ENCODE measurements at regions not wholly inside any gene's neighbourhood (a gene's known extent, or its start where the extent isn't known, plus 50 kb on each side); places are given as distances from the start of the nearest gene placed in this dataset.

GRCh38 chr6:122078481-122078880 lies 321.0 kb upstream of the HSF2 start:
- TF ChIP-seq E2F8 (IDR thresholded peaks at IDR 0.05; ENCODE audit: low read depth, partially characterized antibody) (no peak), HDAC2 (IDR thresholded peaks at IDR 0.05) (no peak), POLR2AphosphoS5 (IDR thresholded peaks at IDR 0.05; ENCODE audit: low read length) (no peak), SPI1 (IDR thresholded peaks at IDR 0.05; ENCODE audit: borderline replicate concordance, insufficient read depth, low read depth, low read length) (no peak), SREBF1 (IDR thresholded peaks at IDR 0.05; ENCODE audit: low read length) (no peak), CHD2 (IDR thresholded peaks at IDR 0.05; ENCODE audit: borderline replicate concordance, low read depth, low read length) (no peak), CEBPZ (IDR thresholded peaks at IDR 0.05; ENCODE audit: low read depth, low read length) (no peak), SP1 (IDR thresholded peaks at IDR 0.05; ENCODE audit: low read depth, low read length) (no peak), PKNOX1 (IDR thresholded peaks at IDR 0.05) (no peak), TCF3 (IDR thresholded peaks at IDR 0.05; ENCODE audit: borderline replicate concordance, insufficient read depth, low read depth, low read length) (no peak), ZNF384 (IDR thresholded peaks at IDR 0.05; ENCODE audit: borderline replicate concordance, low read depth, low read length) (no peak), POU2F2 (IDR thresholded peaks at IDR 0.05; ENCODE audit: borderline replicate concordance, low read depth, low read length) (no peak), IRF5 (IDR thresholded peaks at IDR 0.05; ENCODE audit: borderline replicate concordance) (no peak), DPF2 (IDR thresholded peaks at IDR 0.05) (no peak), SMAD1 (IDR thresholded peaks at IDR 0.05; ENCODE audit: low read depth, partially characterized antibody) (no peak)
- FAIRE-seq (no peak), DNase-seq (ENCODE audit: low read depth, low spot score) (no peak), ATAC-seq (no peak; the same call in 2 of the 3 replicates)
- Histone ChIP-seq H3K9ac (ENCODE audit: control insufficient read depth, insufficient read depth, low read length) (no peak overlapping the region), H3K27me3 (replicated peaks in 1 of 2; ENCODE audit: control insufficient read depth in 2 of 2, insufficient read depth in 2 of 2, low read length in 1 of 2) (no peaks in the 10 kb centered on the region; a peak in 1 of 4 replicates), H3K4me3 (no peak overlapping the region), H3K9me3 (replicated peaks; ENCODE audit: control insufficient read depth, insufficient read depth, low read length) (no peaks in the 10 kb centered on the region), H4K20me1 (ENCODE audit: control insufficient read depth, insufficient read depth) (no peaks in the 10 kb centered on the region), H3K4me1 (ENCODE audit: control insufficient read depth, insufficient read depth, low read length) (no peaks in the 10 kb centered on the region), H3K36me3 (ENCODE audit: control insufficient read depth in 2 of 2, insufficient read depth in 2 of 2, low read length in 1 of 2) (no peaks in the 10 kb centered on the region), H3K27ac (ENCODE audit: control insufficient read depth, insufficient read depth) (no peak overlapping the region), H2AFZ (ENCODE audit: control insufficient read depth, low read depth, low read length) (no peak overlapping the region), H3K4me2 (ENCODE audit: control insufficient read depth, insufficient read depth) (no peak overlapping the region), H3K79me2 (ENCODE audit: control insufficient read depth, insufficient read depth, low read length) (no peaks in the 10 kb centered on the region)
- intact Hi-C loops (cut with micrococcal nuclease; ENCODE audit: unreplicated experiment) (no loop called here), in situ Hi-C loops (cut with MboI) (no loop called here)
- POLR2A ChIA-PET = no interaction called here
- RAD21 ChIA-PET (ENCODE audit: unreplicated experiment) = no interaction called here
- WGBS (ENCODE audit: insufficient coverage, insufficient replicate concordance, low lambda C conversion rate, missing lambda C conversion rate) = 51% methylated on average over 4 of the region's 4 CpGs
- no TSS peak for BruUV-seq (replicated peaks)
- SMC1A ChIA-PET (ENCODE audit: uncharacterized antibody, unreplicated experiment) = no interaction called here
- CTCF ChIA-PET = no interaction called here

Measured in GM12878 (cell line).